GM12865 (cell line): ENCODE measurements at regions not wholly inside any gene's neighbourhood (a gene's known extent, or its start where the extent isn't known, plus 50 kb on each side); places are given as distances from the start of the nearest gene placed in this dataset.

ENCODE experiments used
- DNase-seq: peaks from one replicate; pipeline ENCODE4 v3.0.0; 2010; ENCODE audit warnings: low read depth
- H3K4me3 ChIP-seq: 2 replicates; pipeline ENCODE4 v1.5.1; 2011; ENCODE audit warnings: mild to moderate bottlenecking, low read depth, low read length, control low read depth
- TF ChIP-seq, protein P1 (sequence below): IDR thresholded peaks from 2 replicates; pipeline ENCODE4 v1.5.1; 2011; ENCODE audit warnings: low read length, control low read depth, low read depth, inconsistent platforms; ENCODE audit not compliant: insufficient read depth; ENCODE audit errors: missing control alignments

DNA sequence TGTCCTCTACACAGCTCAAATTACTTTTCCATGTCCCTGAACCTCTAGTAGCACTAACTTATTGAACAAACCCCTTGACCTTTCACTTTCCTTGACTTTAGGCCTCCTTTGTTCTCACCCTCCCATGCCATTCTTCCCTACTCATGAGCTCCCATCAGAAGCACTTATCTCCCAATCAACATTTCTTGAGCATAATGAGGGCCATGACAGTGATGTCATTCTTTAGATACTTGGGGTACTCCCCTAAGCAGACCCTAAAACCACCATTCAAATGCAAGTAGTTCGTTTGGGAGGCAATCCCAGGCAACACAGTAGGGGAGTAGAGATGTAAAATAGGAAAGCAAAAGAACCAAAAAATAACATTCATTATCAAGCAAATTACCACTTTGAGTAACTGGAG, 115.9 kb upstream of the ARHGAP28 start:
- DNase-seq = no peak
- TF ChIP-seq, protein P1, sequence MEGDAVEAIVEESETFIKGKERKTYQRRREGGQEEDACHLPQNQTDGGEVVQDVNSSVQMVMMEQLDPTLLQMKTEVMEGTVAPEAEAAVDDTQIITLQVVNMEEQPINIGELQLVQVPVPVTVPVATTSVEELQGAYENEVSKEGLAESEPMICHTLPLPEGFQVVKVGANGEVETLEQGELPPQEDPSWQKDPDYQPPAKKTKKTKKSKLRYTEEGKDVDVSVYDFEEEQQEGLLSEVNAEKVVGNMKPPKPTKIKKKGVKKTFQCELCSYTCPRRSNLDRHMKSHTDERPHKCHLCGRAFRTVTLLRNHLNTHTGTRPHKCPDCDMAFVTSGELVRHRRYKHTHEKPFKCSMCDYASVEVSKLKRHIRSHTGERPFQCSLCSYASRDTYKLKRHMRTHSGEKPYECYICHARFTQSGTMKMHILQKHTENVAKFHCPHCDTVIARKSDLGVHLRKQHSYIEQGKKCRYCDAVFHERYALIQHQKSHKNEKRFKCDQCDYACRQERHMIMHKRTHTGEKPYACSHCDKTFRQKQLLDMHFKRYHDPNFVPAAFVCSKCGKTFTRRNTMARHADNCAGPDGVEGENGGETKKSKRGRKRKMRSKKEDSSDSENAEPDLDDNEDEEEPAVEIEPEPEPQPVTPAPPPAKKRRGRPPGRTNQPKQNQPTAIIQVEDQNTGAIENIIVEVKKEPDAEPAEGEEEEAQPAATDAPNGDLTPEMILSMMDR = no peak
- no peak overlapping the region for H3K4me3 ChIP-seq

DNA sequence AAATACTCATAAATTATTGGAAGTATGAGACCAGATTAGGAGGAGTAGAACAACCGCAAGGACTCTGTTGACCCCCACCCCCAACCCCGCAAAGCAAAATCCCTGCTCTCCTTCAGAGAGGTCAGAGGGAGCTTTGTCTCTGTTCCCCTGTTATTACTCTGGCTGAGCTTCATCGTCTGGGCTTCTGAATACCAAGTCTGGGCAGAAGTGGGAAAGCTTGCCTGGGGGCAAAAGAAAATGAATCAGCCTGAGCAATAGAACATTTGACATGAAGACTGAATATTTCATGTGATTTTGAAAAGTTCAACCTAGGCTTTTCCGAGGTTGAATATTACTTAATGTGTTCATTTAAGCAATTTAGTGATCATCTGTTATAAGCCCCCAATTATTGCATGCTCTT, 114.6 kb upstream of the ARHGAP28 start:
- TF ChIP-seq, protein P1 = no peak
- no peak for DNase-seq
- H3K4me3 ChIP-seq = no peak overlapping the region

DNA sequence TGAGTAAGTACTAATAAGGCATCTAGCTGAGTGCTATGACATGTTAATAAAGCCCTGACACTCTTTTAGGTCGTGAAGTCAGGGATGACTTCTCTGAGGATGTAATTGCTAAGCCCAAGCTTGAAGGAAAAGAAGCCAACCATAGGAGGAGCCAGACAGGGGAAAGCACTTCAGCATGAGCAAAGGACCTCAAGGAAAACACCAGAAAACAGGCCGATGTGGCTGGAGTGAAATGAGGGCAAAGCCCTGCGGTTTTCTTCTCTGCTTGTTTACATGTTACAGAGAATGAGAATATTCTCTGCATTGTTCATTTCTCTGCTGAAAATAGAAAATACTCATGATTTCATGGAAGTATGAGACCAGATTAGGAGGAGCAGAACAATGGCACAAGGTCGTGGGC, 112.5 kb upstream of the ARHGAP28 start:
- H3K4me3 ChIP-seq = no peak overlapping the region
- no peak for DNase-seq
- TF ChIP-seq, protein P1 = no peak

DNA sequence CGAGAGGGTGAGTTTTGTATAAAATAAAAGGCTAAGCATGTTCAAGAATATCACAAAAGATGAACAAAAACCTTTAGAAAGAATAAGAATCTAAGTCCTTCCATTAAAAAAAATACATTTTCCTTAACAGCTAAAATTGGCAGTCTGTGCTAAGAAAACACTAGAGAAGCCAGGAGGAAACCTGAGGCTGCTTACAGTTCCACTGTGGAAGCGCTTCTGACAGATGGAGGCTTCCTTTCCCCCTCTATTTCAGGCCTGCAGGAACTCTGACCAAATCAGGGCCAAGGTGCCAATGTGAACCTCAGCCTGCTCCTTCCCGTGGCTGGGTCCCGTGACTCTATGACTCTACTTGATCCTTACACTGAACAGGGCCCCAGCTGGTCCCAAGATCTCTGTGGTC, 108.1 kb upstream of the ARHGAP28 start:
- DNase-seq = no peak

DNA sequence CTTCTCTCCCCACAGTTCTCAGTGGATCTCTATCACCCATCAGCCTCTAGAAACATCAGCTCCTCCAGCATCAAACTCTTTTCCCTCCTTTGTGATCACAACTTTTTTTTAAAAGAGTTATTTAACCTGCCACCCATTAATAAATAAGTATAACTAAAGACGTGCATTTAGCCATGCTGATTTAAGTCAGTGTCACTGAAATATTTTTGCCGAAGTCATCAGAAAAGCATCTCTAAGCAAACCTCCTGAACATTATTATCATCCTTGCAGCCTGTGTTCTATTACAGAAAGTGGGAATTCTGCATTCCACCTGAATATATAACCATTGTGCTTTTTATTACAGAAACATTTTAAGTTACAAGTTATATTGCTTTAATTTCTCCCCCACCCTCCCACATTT, 106.2 kb upstream of the ARHGAP28 start:
- TF ChIP-seq, protein P1 = no peak
- DNase-seq = no peak
- no peak overlapping the region for H3K4me3 ChIP-seq

More for the DNA sequence above, 108.1 kb upstream of the ARHGAP28 start:
- TF ChIP-seq, protein P1 = no peak
- H3K4me3 ChIP-seq = no peak overlapping the region

DNA sequence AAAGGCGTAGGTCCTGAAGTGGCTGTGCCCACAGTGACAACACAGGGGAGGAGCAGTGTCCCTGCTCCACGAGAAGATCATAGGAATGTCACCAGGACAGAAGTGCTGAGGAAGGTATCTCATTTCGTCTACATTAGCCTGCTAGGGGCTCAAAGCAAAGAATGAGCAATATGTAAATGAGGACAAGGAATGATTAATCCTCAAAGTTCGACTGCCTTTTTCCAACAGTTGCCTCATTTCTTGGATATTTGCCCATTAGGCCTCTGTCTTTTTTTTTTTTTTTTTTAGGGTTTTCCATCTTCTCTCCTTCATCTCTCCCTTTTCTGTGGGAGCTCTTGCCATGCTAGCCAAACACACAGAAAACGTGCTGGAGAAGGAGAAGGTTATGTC, 105.2 kb upstream of the ARHGAP28 start:
- DNase-seq = no peak
- TF ChIP-seq, protein P1 = no peak
- no peak overlapping the region for H3K4me3 ChIP-seq

DNA sequence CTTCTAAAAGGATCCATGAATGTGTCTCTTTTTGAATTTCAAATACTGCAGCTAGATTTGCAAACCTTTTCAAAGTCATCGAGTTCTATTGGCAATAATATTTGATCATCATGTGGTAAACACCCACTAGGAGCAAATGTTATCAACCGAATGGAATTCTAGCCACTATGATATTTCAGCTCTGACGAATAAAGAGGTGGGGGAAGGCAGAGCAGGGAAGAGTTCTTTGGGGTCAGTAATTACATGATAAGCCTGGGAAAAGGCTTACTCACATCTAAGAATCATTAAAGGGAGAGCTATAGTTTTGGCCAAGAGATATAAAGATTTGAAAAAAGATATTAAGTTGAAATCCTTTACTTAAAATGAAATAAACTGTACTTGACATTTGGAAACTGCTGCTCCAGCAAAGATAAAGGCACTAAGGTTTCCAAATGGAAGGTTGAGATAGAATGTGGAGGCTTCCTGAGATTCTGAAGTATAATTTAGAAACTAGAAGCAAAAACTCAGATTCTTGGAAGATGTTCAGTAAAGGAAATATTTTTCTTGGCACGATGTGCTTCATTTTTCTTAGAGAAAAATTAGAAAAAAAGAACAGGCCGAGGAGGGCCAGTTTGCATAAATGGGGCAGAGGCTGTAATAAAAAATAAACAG, 104.7 kb upstream of the ARHGAP28 start:
- TF ChIP-seq, protein P1 = no peak
- no peak overlapping the region for H3K4me3 ChIP-seq
- no peak for DNase-seq
